ENCODE measurements at regions not wholly inside any gene's neighbourhood (a gene's known extent, or its start where the extent isn't known, plus 50 kb on each side); places are given as distances from the start of the nearest gene placed in this dataset.
A peak's percentile ranks its signal among the peaks of the same experiment; 100 is the strongest.
"Not testable (repeated sequence)": the region's sequence is repeated elsewhere in the genome, so short reads cannot be mapped to it uniquely, and the experiment has no call there.

DNA sequence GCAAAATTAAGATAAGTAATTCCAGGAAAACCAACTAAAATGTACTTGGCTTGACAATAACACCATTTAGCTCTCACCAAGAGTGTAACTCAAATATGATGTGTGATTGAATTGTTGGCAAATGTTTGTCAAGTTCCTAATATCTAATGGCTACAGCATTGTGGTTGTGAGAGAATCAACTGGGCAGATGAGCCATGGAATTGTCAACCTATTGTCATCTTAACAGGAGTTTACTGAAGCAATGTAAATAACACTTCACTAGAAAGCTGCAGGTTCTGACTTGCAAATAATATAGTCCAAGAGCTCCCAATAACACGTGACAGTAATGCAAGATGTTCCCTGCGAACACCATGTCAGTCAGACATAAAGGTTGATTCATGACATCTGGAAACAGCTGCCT is 495.2 kb upstream of the MEIS1 start:
- peak in 1 of 2 experiments; percentile 2 for DNase-seq

DNA sequence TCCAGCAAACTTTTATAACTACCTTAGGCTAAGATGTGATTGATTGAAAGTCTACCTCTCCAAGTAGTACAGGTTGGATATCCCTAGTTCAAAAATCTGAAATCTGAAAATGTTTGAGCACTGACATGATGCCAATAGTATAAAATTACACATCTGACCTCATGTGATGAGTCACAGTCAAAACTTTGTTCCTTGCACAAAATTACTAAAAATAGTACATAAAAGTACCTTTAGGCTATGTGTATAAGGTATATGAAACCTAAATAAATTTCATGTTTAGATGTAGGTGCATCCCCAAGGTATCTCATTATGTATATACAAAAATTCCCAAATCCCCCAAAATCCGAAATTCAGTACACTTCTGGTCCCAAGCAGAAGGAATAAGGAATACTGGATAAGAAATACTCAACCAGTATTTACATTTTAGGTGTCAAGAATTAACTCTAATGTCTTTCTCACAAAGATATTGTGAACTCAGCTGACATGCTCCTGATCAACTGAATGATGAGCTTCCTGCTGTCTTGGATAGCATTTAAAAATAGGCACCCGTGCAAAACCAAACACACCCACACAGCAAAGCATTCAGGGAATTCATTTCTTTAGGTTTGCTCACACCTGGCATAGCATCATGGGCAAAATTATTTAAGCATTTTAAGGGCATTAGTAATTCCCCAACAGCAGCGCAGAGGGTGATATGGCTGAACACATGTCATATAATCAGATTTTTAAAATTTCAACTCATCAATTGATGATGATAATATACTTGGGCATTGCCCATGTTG is 497.4 kb upstream of the MEIS1 start:
- DNase-seq: no peak

DNA sequence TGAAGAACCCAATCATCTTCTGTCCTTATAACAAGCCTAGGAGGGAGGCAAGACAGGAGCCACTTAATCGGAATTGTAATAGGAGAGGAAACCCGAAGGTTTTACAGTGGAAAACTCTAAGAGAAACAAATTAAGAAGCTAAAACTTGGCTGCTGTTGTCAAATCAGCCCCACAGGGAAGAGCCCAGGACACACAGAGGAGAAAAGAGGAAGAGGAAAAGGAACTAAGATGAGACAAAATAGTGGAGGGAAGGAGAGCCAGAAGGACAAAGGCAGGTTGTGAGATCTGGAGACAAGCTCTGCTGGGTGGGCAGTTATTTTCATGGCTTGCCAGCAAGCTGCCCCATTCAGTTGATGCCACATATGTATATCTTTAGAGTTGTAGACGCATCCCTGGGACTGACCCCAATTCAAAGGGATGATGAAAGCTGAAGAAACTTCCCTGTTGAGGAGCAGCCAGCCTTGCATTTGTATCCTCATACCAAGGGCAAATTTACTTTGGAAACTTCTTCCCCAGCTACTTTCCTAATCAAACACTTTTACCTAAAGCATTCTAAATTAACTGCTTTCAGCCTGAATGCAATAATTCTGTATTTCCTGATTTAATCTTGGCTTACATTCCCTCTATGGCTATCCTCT is 499.8 kb upstream of the MEIS1 start:
- DNase-seq: no peak

DNA sequence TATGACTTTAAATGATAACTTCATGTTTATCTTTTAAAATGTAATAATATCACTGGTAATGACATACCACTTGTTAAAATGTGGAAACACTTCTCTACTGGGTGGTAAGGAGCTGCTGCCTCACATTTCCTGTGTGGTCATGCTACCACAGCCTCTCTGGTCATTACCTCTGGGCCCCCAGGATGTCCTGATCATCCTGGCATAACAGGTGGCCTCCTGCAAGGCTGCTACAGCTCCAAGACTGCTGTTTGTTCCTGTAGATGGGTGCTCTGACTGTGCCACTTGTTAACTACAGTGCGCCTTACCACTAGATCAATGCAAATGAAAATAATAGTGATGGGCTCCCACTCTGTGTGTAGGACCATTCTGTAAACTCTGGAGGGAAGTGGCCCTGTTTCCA is 500.2 kb upstream of the SPRED2 start:
- no peak for DNase-seq

DNA sequence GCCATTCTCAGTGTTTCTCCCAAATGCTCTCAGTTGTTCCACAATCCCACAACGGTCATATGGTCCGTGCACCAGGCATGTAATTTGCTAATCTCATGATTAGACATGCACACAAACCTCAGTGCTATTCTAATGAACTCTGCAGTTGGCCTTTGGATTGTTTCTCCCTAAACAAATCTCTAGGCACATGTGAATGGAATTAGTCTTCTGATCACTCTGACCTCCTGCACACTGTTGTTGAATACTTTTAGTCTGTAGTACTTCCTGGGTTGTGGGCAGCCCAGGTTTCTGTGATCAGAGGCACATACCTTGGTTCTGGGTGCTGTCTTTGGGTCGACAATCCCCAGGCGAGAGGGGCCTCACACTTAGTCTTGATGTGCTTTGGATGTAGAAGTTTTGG is 498.7 kb upstream of the SPRED2 start:
- DNase-seq: no peak

DNA sequence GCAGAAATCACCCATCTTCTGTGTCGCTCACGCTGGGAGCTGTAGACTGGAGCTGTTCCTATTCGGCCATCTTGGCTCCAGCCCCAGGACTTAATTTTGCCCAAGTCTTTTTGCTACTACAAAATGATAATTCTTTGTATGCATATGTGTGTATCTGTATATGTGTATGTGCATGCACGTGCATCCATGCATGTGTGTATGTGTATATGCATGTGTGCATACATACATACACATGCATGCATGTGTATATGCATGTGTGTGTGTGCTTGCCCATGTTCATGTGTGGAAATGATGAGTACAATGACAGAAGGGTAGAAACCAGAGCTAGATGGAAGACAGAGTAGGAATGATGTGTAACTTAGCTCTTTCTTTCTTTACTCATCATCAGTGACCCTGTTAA is 497.9 kb upstream of the SPRED2 start:
- no peak for DNase-seq

DNA sequence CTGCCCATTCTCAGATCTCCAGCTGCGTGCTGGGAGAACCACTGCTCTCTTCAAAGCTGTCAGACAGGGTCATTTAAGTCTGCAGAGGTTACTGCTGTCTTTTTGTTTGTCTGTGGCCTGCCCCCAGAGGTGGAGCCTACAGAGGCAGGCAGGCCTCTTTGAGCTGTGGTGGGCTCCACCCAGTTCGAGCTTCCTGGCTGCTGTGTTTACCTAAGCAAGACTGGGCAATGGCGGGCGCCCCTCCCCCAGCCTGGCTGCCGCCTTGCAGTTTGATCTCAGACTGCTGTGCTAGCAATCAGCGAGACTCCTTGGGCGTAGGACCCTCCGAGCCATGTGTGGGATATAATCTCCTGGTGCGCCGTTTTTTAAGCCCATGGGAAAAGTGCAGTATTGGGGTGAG is 497.3 kb upstream of the SPRED2 start:
- DNase-seq: not testable (repeated sequence)

DNA sequence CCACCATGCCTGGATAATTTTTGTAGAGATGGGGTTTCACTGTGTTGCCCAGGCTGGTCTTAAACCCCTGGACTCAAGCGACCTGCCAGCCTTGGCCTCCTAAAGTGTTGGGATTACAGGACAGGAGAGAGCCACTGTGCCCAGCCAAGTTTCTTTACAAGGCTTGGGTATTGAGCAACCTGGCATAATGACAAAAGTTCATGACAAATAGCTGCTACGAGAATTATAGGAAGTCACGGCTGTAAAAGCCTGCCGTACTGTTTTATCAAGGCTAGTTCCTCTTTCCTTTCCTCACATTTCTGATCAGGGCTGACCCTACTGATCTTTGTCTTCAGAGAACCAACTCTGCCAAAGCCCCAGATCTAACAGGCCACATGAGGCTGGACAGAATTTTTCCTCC is 490.4 kb upstream of the SPRED2 start:
- no peak for DNase-seq

DNA sequence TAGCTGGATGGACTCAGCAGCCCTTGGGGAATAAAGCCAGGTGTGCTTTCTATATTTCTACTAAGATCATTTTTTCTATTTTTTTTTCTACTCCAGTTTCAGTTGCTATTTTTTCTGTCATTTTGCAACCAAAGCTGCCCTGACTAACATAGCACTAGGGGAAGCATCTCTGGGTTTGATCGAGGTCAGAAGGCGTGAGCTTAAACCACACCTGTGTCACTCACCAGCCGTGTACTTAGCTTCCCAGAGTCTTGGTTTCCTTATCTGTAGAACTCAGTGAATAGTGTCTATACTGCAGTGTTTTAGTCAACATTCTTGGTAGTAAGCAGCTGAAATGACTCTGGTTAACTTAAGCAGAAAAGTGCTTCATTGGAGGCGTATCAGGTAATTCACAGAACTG is 489.6 kb upstream of the SPRED2 start:
- no peak for DNase-seq

DNA sequence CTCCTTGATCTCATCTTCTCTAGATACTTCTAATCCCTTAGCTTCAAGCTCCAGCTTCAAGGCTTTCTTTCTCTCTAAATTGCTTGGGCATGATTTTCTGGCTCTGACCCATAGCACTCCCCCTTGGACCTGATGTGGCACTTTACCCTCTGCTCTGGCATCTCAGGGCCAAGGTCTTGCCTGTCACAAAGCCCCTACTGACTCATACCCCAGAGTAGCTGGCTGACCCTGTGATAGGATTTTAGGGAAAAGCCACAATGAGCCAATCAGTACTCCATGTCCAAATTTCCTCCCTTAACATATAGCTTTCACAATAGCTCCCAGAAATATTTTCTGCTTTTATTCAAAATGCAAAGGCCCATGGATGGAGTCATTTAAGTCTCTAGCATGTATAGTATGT is 488.7 kb upstream of the SPRED2 start:
- no peak for DNase-seq

DNA sequence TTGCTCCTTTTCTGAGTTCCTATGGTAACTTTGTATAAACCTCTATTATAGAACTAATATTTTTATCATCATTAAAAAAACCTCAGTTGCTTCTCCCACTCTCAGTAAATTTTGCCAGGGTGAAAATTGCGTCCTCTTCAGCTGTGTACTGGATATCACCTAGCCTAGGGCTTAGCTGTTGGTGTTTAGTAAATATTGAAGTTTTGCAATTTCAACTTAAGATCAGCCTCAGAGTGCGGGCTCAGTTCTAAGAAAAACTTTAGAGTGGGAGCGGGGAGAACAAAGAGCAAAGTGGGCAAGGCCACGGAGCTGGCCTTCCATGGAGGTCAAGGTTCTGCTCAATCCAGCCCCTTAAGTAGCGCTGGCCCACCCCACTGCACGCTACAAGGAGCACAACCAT is 488.3 kb upstream of the SPRED2 start:
- DNase-seq: no peak

DNA sequence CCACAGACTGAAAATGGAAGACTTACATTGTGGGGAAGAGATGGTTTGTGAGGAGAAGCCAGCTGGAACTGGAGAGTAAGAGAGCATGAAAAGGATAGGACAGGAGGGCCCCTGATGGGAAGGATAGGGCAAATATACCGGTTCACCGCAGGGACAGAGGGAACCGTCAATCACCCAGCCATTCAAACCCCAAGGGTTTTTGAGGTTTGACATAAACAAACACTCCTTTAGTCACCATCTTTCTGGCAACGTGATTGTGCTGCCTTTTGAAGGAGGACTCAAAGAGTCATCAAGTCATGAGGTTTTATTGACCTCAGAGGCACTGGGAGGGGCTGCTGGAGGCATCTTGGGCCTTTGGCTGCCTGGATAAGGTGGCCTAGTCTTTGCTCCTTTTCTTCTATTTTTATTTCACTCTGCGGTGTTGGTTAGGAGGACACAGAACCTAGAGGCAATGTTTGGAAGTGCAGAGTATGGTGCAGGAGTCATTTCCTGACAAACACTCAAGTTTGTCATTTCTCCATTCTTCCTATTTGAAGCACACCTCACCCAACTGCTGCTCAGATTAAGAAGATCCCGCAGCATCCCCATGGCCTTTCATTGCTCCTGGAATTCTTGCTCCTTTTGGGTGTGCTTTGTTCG is 487.3 kb upstream of the SPRED2 start:
- DNase-seq: no peak

DNA sequence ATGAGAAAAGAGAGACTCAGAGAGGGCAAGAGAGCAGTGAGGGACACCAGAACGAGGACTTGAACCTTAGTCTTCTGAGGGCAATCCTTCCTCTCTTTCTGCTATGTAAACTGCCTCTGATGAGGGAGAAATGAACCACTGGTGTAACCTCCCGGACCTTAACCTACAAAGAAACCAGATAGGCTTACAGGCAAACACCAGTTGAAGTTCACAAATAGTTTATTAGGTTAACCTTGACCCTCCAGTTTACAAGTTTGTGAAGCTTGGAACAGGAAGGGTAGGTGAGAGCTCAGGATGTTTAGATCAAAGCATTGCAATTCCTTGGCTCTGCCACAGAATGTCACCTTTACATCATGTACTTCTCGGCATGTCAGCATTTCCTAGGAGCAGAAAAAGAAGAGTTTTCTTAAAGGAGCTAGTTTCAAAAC is 486.4 kb upstream of the SPRED2 start:
- DNase-seq: no peak

DNA sequence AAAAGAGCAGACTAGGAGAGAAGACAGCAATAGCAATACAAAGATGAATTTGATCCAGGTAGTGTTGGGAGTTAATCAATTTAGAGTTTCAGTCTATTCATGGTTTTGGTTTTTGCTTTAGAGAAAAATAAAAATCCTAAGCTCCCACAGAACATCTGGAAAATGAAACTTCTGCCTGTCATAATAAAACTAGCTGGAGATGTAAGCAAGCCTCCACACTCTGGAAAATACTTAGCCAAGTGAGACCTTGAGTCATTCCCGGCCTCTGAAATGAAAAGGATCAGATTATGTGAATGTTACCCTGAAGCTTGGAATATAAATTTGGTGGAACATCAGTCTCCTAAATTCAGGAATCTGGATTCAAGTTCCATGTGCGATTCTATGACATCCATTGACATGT is 485.6 kb upstream of the SPRED2 start:
- DNase-seq: no peak

DNA sequence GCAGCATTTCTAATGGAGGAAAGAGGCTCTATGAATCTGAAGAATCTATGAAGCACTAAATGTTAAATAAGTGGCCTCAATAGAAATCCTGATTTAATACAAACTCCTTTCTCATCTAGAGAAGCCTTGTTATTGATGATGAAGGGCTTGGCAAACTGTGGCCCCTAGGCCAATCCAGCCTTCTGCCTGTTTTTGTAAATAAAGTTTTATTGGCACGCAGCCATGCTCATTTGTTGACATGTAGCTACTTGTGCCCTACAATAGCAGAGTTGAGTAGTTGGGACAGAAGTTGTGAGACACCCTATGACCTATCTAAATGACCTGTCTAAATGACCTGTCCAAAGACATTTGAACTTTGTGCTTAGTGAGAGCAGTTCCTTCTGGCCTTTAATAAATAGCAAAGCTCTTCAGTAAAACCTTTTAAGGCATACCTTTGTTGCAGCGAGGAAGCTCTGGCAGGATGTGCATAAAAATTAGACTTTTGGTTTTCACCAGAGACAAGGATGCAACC is 484.4 kb upstream of the SPRED2 start:
- DNase-seq: no peak

DNA sequence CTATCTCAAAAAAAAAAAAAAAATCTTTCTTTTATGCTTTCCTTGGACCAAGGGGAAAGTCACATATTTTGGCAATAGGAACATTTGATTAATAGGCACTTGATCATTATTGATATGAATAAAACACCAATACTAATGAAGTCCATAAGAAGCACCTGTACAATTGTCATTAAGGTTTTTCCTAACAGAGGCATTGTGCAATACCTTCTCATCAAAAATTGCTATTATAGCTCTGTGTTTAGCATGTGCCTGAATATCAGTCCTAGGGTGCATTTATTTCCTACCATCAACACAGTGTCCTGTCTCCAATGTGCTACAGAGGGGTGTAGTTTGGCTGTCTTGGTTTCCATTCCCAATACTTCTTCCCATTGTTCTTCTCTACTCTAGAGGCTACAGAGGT is 483.8 kb upstream of the SPRED2 start:
- DNase-seq: no peak

DNA sequence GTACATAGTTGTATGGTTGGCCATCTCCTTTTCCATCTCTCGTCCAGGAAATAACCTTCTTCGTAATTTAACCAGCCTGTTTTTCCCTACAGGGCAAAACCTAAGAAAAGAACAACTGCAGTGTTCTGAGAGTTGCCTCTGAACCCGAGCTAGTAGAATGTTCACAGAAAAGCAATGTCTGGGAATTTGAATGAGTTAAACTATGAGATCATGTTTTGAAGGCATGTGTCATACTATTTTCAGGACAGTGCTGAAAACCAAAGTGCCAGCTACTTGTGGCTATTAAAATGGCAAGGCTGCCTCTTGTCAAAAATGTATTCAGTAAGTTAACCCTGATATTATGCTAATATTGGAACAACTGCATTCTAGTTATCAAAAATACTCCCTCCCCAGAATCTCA is 482.9 kb upstream of the SPRED2 start:
- no peak for DNase-seq

DNA sequence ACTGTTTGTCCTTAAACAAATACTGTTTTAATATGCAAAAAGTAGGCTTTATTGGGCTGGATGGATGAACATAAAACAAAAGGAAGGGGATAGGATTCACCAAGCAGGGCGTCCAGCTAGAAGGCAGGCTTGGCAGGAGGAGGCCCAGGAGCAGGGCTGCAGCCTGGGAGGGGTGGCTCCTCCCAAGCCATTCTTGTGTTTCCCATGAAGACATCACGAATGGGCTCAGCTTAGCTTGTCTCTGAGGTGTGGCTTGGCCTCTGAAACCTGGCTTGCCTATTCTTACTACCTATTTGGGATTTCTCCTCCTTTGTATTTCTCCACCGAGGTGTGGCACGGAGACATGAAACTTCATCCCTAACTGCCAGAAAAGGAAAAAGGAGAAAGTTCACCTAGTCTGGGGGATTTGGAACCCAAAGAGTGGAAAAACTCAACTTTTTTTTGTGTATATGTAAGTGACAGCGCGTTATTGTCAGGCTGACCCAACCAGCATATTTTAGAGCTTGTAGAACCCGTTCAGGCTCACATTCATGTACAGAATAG is 481.9 kb upstream of the SPRED2 start:
- no peak for DNase-seq

DNA sequence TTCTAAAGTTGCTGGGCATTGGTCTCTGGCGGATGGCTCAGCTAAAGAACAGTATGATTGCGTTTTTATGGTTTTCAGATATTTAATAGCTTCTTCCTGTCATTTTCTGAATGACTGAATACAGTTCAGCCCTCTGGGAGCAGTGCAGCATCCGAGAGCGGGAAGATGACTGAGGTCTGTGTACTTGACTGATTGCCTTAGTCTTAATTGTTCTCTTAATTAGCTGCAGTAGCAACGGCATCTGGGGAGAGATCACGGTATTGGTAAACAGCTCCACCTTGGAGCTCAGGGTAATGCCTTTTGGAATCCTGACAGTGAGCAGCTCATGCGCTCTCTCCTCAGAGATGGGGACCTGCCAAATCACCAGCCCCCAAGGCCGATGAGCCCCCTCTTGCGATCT is 481.4 kb upstream of the SPRED2 start:
- DNase-seq: no peak

DNA sequence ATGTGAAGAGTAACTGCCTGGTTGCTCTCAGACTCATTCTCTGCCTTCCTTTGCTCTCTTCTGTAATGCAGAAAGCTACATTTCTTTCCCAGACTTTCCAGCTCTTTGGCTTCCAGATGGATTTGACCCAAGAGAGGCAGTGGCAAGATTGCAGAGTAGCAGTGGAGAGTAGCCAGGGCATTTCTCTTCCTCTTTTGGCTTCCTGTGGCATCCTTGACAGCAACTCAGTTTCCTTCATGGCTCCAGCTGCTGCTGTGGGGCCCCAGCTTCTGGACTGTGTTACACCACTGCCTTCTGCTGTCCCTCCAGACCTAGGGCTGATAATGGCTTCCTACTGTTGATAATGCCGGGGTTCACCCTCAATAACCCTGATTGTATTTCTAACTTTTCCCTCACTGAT is 469.4 kb upstream of the SPRED2 start:
- DNase-seq: no peak

DNA sequence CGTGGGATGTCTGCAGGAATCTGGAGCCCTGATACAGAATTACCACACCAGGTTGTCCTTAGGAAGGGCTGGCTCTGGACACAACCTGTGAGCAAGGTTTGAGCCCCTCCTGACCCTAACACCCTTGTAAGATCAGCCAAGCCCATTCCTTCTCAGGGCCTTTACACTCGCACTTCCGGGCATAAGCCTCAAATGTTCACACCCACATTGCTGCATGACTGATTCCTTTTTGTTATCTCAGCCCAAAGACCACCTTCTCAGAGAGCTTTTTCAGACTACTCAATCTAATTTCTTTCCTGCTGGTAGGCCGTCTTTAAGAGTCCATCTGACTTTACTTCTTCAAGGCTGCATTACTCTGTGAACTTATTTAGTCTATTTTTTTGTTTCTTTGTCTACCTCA is 464.0 kb upstream of the SPRED2 start:
- DNase-seq: no peak

DNA sequence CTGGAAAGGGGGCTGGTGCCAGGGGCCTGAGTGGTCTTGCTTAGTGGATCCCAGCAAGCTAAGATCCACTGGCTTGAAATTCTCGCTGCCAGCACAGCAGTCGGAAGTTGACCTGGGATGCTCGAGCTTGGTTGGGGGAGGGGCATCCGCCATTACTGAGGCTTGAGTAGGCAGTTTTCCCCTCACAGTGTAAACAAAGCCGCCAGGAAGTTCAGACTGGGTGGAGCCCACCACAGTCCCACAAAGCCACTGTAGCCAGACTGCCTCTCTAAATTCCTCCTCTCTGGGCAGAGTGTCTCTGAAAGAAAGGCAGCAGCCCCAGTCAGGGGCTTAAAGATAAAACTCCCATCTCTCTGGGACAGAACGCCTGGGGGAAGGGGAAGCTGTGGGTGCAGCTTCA is 457.7 kb upstream of the SPRED2 start:
- DNase-seq: not testable (repeated sequence)

DNA sequence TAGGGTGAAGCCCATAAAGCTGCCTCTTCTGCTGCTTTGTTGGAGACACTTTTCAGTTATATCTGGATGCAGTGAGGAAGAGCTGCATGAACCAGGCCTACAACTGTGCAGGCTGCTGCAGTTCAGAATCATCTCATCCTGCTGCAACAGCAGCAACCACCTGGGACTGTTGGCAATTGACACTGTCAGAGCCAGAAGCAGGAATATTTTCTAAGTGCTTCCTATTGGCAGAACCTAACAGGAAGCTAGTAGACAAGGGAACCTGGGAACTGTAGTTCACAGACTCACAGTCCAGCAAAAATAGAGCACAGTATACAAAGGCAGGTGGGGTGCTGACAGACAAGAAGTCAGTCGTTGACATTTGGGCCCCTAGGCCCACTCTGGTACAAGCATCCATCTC is 452.9 kb upstream of the SPRED2 start:
- DNase-seq: no peak

DNA sequence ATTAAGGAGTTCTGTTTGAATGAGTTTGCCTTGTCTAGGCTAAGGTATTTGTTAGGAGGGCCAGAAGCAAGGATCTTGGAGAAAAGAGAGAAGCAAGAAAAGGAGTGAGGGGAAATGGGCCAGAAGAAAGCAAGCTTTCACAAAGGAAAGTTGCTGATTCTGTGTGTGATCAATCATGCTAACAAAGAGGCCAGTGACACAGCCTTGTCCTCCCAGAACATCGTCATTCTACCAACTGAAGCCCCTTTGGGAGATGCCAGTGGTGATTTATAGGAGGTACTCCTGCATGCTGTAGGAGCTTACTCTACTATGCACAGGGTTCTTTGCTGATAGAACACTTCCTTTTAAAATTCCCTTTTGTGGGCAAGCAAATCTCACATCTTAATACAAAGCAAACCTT is 449.2 kb upstream of the SPRED2 start:
- DNase-seq: no peak

Data from cerebellar nuclear complex (tissue), 1 donor.